NCI-H1092 treated with DMSO at 0.1 percent for 48 hours (cell line): ENCODE measurements at regions not wholly inside any gene's neighbourhood (a gene's known extent, or its start where the extent isn't known, plus 50 kb on each side); places are given as distances from the start of the nearest gene placed in this dataset.
A peak's percentile ranks its signal among the peaks of the same experiment; 100 is the strongest.
"Not testable (repeated sequence)": the region's sequence is repeated elsewhere in the genome, so short reads cannot be mapped to it uniquely, and the experiment has no call there.

Experiments used
- DNase-seq: peaks from one replicate; lab custom pipeline; 2025; lab: John Stamatoyannopoulos, UW

DNA sequence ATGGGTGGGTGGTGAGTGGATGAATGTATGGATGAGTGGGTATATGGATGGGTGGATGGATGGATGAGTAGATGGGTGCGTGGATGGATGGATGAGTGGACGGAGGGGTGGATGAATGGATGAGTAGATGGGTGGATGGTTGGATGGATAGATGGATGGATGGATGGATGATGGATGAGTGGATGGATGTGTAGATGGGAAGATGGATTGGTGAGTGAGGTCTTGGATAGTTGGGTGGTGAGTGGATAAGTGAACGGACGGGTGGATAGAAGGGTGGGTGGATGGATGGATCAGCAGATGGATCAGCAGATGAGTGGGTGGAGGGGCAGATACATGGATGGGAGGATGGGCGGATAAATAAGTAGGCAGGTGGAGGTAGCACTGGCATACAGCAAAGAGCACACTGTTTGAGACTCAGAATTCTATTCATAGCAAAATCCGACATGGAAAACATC, 163.5 kb downstream of the C9orf50 start:
- DNase-seq = no peak

DNA sequence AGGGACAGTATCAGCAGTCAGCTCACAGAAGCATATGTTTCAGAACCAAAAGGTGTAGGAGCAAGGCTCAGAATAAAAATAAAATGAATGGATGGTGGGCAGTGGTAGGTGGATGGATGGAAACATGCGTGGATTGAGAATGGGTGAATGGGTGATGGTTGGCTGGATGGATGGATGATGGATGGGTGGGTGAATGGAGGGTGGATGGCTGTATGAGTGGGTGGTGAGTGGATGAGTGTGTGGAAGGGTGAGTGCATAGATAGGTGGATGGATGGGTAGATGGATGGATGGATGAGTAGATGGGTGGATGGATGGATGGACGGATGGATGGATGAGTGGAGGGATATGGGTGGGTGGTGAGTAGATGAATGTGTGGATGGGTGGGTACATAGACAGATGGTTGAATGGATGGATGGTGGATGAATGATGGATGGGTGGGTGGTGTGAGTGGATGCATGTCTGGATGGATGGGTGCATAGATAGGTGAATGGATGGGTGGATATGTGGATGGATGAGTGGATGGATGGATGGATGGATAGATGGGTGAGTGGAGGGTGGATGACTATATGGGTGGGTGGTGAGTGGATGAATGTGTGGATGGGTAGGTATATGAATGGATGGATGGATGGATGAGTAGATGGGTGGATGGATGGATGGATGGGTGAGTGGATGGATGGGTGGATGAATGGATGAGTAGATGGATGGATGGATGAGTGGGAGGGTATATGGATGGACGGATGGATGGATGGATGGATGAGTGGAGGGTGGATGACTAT, 164.2 kb downstream of the C9orf50 start:
- DNase-seq = no peak

DNA sequence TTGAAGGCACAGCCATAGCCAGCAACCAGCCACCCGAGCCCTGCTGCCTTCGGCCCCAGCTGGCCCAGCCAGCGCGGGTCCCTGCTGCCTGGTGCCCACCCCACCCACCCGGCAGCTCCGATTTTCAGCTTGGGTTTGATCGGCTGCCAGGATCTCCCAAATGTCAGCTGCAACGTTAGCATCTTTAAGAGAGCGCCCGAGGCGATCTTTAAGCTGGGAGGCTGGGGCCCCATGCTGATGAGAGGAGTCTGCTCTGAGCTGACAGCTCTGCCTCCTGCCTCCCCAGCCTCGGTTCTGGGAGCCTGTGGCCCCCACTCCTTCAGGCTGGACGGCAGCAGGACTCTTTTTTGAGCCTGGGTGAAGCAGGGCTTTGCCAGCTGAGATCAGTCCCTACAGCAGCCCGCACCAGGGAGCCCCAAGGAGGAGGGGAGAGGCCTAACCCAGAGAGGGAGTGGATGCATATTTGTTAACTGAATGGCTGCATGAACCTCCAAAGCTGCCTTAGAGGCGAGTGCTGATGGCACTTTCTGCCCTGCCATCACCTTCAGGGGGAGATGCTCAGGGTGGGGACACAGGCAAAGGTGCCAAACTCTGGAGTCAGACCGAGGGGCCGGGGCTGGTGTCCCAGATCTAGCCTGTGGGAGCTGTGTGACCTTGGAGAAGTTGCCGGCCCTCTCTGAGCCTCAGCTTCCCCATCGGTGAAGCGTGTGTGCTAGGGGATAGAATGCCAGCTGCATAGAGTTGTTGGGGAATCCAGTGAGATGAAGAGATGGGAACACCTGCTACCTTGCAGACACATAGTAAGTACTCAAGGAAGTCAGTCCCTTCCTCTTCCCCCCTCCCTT, 165.5 kb downstream of the C9orf50 start:
- no peak for DNase-seq

GRCh38 chr9:129454467-129455067, 166.3 kb downstream of the C9orf50 start:
- no peak for DNase-seq

- no peak for DNase-seq
Measured at GRCh38 chr9:129453734-129454133, 167.2 kb downstream of the C9orf50 start.

DNA sequence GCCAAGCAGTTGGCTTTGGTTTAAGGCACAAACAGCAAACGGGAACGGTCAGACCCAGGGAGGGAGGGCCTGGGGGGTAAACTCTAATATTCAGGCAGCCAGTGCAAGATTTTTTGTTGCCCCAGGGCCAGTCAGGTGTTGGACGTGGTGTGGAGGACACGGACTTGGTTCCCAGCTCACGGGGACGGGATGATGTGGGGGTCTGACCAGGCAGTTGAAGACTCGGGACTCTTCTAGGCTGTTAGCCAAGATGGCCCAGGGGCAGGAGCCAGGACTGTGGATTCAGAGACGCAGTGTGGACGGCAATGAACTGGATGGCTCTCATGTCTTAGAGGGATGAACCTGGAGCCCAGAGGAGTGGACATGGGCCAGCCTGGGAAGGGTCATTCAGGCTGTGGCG, 169.2 kb downstream of the C9orf50 start:
- DNase-seq = no peak

DNA sequence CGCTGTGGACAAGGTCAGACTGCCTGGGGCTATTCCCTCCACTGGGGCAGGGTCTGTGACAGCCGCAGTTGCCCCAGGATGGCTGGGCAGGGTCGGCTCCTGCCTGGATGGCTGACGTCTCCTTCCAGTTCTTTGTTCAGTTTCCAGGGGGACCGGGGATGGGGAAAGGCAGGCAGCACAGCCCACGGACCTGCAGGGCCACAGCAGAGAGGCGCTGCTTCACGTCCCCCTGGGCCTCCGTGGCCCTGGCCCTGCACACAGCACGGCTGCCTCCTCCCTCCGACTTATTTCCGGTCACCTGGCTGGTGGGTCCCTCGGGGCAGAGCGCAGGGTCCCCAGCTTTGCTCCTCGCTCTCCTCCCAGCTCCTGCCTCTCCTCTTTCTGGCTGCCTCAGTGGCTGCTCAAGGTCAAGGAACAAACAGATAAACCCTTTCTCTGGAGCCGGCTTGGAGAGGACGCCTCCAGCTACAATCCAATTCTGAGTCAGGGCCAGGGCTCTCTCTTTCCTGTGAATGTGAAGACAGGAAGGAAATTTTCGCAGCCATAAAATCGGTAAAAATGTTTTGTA, 169.7 kb downstream of the C9orf50 start:
- no peak for DNase-seq

DNA sequence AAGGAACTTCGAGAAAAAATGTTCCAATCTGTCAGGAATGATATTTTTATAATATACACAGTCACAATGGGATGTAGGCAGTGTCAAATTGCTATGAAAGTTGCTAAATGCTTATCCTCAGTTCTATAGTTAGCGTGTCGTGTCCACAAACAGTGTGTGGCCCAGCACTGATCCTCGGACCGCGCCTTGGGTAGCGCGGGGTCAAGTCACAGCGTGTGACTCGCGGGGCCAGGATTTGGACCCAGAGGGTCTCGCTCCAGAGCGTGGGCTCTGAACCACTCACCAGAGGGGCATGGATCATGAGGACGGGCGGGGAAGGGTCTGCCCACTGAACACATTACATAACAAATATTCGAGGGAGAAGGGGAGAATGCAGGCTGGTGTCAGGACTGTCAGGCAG, 171.8 kb downstream of the C9orf50 start:
- no peak for DNase-seq

- no peak for DNase-seq
Measured at GRCh38 chr9:129446828-129447550, 173.9 kb downstream of the C9orf50 start.

- no peak for DNase-seq
Measured at GRCh38 chr9:129445794-129446306, 175.1 kb downstream of the C9orf50 start.

GRCh38 chr9:129443515-129444164, 177.3 kb downstream of the C9orf50 start:
- DNase-seq = not testable (repeated sequence)

DNA sequence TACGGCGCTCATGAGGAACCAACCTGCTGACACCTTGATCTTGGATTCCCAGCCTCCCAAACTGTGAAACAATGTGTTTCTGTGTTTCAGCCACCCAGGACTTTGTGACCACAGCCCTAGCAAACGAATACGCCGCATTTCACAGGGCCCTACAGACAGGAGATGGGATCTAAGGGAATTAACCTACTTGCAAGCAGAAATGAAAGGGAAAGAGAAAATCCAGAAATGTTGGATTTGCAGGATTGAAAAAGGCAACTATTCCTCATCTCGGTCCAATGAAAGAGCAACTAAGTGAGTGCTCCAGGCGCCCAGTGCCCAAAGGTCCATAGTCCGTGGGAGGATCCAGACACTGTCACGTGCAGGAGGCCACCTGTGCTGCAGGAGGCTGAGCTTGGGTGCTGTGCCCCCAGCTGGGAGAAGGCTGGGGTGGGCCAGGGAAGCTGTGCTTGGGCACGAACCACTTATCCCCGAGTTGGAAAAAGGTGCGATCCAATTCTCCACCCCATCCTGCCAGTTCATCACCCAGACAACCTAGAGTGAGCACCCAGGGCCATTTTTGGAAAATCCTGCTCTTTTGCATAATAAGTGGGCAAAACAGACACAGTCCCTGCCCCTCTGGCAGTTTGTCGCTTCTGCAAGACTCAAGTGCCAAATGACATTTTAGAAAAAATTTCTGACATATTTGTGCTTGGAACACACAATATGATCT, 177.9 kb downstream of the C9orf50 start:
- DNase-seq = no peak

DNA sequence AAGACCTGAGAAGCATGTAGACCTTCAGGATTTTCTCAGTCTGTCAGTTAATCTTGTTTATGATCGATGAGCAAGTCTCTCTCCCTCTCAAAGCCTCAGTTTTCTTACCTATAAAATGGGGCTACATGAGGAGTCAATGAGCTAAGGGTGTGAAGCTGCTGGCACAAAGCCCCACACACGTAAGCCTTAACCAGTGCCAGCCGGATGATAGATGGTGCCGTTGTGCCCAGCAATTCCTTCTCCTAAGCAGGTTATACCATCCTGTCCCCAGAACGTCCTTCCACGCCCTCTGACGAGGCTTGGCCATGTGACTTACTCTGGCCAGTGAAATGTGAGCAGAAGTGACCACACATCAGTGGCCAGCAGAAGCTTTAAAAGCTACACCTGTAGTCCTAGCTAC, 179.0 kb downstream of the C9orf50 start:
- DNase-seq = no peak

- no peak for DNase-seq
Measured at GRCh38 chr9:129440435-129441186, 180.3 kb downstream of the C9orf50 start.

DNA sequence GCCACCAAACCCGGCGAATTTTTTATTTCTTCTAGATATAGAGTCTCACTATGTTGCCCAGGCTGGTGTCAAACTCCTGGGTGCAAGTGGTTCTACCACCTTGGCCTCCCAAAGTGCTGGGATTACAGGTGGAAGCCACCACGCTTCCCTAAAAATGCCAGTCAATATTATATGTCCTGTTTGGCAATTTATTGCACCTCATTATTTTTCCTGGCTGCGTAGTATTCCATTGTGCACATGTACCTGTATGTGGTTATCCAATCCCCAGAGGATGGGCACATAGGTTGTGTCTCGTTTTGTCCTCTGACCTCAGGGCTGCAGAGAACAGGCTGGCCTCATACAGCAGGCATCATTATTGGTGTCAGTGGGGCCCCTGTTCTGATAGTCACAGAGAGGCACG, 181.7 kb downstream of the C9orf50 start:
- DNase-seq = no peak

GRCh38 chr9:129437626-129438323, 183.1 kb downstream of the C9orf50 start:
- DNase-seq = peak; percentile 16

DNA sequence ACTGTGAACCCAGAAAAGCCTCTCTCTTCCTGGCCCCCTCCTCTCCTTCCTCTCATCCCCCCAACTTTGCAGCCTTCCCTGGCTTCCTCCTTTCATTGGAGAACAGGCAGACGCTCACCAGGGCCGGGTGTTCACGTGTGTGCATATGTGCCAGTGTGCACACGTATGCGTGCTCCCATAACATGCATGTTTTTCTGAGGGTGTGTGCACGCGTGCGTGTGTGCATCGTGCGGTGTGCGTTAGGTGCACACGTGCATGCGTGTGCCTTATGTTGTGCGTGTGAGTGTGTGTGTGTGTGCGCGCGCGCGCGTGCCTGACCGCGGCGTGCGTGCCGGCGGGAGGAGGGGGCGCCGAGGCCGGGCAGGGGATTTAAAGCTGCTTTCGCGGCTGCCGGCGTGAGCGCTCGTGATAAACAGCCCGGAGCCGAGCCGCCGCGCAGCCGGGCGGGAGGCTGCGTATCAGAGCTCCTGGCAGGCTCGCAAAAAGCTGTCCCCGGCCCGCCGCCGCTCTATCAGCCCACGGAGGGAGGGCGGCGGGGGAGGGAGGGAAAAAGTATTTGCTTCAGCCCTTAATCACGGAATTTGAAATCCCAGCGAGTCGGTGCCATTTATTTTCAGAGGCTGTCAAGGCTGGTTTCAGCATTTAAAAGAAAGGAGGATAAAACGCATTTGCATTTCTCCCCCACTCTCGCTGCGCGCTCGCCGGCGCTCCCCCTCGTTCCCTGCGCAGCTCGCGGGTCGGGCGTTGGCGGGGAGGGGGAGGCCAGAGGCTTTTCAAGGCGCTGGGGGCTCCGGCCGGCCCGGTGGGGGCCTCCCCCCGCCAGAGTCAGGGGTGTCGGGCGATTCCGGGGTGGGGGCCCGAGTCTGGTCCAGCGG, 183.9 kb downstream of the C9orf50 start:
- peak; percentile 68 for DNase-seq
